Hepatocyte (in vitro differentiated cells): ENCODE measurements at regions not wholly inside any gene's neighbourhood (a gene's known extent, or its start where the extent isn't known, plus 50 kb on each side); places are given as distances from the start of the nearest gene placed in this dataset.

Experiments
- DNase-seq: peaks from one replicate; pipeline ENCODE4 v3.0.0-alpha.2; 2016; ENCODE audit warnings: low spot score
- H2AFZ ChIP-seq: fragments of 200-600 bp; sonication (generic); 2 replicates; pipeline ENCODE4 v1.6.0; 2016; ENCODE audit warnings: antibody characterized with exemption, mild to moderate bottlenecking
- H3K27ac ChIP-seq: fragments of 200-600 bp; sonication (generic); 2 replicates; pipeline ENCODE4 v1.5.1; 2016; ENCODE audit warnings: mild to moderate bottlenecking
- H3K27me3 ChIP-seq: fragments of 200-600 bp; sonication (generic); 2 replicates; pipeline ENCODE4 v1.6.1; 2016
- H3K36me3 ChIP-seq: fragments of 200-600 bp; sonication (generic); replicated peaks from 2 replicates; pipeline ENCODE4 v1.5.1; 2016; ENCODE audit warnings: low read depth; ENCODE audit not compliant: insufficient read depth
- H3K4me1 ChIP-seq: fragments of 200-600 bp; sonication (generic); 2 replicates; pipeline ENCODE4 v1.5.1; 2016; ENCODE audit warnings: mild to moderate bottlenecking, moderate library complexity; ENCODE audit not compliant: insufficient read depth
- H3K4me2 ChIP-seq: fragments of 200-600 bp; sonication (generic); 2 replicates; pipeline ENCODE4 v1.6.0; 2016
- H3K4me3 ChIP-seq: fragments of 200-600 bp; sonication (generic); 2 replicates; pipeline ENCODE4 v1.5.1; 2016; ENCODE audit warnings: mild to moderate bottlenecking
- H3K79me2 ChIP-seq: fragments of 200-600 bp; sonication (generic); 2 replicates; pipeline ENCODE4 v1.6.0; 2017; ENCODE audit warnings: mild to moderate bottlenecking
- H3K9me2 ChIP-seq: fragments of 200-600 bp; sonication (generic); replicated peaks from 2 replicates; pipeline ENCODE4 v1.6.0; 2017; ENCODE audit warnings: mild to moderate bottlenecking; ENCODE audit not compliant: insufficient read depth
- H3K9me3 ChIP-seq: fragments of 200-600 bp; sonication (generic); 2 replicates; pipeline ENCODE4 v1.5.1; 2016; ENCODE audit warnings: low read depth, mild to moderate bottlenecking
- H4K20me1 ChIP-seq: fragments of 200-600 bp; sonication (generic); 2 replicates; pipeline ENCODE4 v1.6.0; 2016; ENCODE audit warnings: mild to moderate bottlenecking; ENCODE audit not compliant: insufficient read depth, poor library complexity, severe bottlenecking
- EZH2 ChIP-seq: fragments of 200-600 bp; sonication (generic); IDR thresholded peaks from 2 replicates; pipeline ENCODE4 v1.6.1; 2016; ENCODE audit warnings: antibody characterized with exemption, mild to moderate bottlenecking, borderline replicate concordance
- EZH2phosphoT487 ChIP-seq: fragments of 200-600 bp; sonication (generic); IDR thresholded peaks from one replicate; pipeline ENCODE4 v1.6.1; 2018; ENCODE audit warnings: antibody characterized with exemption, mild to moderate bottlenecking, low read depth, moderate library complexity; ENCODE audit not compliant: unreplicated experiment, severe bottlenecking
- whole genome bisulfite sequencing: methylation state at CpG from one replicate; pipeline ENCODE4 v1.1.6; 2016; ENCODE audit warnings: low lambda C conversion rate; ENCODE audit errors: missing lambda C conversion rate; 5-methylcytosine and 5-hydroxymethylcytosine counted together
- TF ChIP-seq, protein P1 (sequence below): fragments of 200-600 bp; sonication (generic); IDR thresholded peaks from 2 replicates; pipeline ENCODE4 v1.5.1; 2016; ENCODE audit warnings: antibody characterized with exemption, mild to moderate bottlenecking; ENCODE audit not compliant: poor library complexity

DNA sequence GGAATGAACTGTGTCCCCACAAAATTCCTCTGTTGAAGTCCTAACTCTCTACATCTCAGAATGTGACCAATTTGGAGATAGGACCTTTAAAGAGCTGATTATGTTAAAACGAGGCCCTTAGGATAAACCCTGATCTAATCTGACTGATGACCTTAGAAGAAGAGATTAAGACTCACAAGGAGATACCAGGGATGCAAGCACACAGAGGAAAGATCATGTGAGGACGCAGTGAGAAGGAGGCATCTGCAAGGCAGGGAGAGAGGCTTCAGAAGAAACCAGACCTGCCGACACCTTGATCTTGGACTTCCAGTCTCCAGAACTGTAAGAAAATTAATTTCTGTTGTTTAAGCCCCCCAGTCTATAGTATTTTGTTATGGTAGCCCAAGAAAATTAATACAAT lies 94.9 kb upstream of the ZNF800 start:
- 68% methylated on average over 3 of the region's 3 CpGs for WGBS
- Histone ChIP-seq H3K79me2 (no peaks in the 10 kb centered on the region), H3K4me2 (no peak overlapping the region), H3K36me3 (no peaks in the 10 kb centered on the region), H2AFZ (no peak overlapping the region), H4K20me1 (no peaks in the 10 kb centered on the region), H3K4me1 (no peaks in the 10 kb centered on the region), H3K27ac (no peak overlapping the region), H3K4me3 (no peak overlapping the region), H3K9me3 (no peaks in the 10 kb centered on the region), H3K9me2 (no peaks in the 10 kb centered on the region), H3K27me3 (no peaks in the 10 kb centered on the region)
- DNase-seq: no peak
- TF ChIP-seq EZH2phosphoT487 (no peak), EZH2 (no peak)
- TF ChIP-seq, protein P1, sequence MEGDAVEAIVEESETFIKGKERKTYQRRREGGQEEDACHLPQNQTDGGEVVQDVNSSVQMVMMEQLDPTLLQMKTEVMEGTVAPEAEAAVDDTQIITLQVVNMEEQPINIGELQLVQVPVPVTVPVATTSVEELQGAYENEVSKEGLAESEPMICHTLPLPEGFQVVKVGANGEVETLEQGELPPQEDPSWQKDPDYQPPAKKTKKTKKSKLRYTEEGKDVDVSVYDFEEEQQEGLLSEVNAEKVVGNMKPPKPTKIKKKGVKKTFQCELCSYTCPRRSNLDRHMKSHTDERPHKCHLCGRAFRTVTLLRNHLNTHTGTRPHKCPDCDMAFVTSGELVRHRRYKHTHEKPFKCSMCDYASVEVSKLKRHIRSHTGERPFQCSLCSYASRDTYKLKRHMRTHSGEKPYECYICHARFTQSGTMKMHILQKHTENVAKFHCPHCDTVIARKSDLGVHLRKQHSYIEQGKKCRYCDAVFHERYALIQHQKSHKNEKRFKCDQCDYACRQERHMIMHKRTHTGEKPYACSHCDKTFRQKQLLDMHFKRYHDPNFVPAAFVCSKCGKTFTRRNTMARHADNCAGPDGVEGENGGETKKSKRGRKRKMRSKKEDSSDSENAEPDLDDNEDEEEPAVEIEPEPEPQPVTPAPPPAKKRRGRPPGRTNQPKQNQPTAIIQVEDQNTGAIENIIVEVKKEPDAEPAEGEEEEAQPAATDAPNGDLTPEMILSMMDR: no peak

DNA sequence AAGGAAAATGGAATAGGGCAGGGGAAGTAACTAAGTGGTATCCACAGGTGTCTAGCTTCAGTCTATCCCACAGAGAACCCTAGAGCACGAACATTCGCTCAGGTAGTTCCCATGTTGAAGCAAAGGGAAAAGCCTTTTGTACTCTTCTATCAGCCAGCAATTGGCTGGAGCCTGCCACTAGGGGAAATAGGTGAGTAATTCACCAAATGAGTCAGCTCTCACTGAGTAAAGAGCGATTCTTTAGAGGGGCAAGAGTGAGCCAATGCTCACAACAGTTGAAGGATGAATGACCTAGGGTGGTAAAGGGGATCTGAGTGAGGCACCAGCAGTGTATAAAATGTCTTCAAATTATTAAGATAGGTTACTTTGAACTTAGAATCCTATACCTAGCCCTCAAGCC lies 94.1 kb upstream of the ZNF800 start:
- H3K27me3 ChIP-seq: no peaks in the 10 kb centered on the region
- no peak overlapping the region for H2AFZ ChIP-seq
- H3K4me3 ChIP-seq: no peak overlapping the region
- no peak overlapping the region for H3K4me2 ChIP-seq
- H3K79me2 ChIP-seq: no peaks in the 10 kb centered on the region
- TF ChIP-seq EZH2 (no peak), EZH2phosphoT487 (no peak)
- TF ChIP-seq, protein P1: no peak
- H3K9me3 ChIP-seq: no peaks in the 10 kb centered on the region
- no peaks in the 10 kb centered on the region for H3K4me1 ChIP-seq
- DNase-seq: no peak
- WGBS: 52% methylated on average over 3 of the region's 3 CpGs
- no peaks in the 10 kb centered on the region for H3K9me2 ChIP-seq
- no peak overlapping the region for H3K27ac ChIP-seq
- no peaks in the 10 kb centered on the region for H4K20me1 ChIP-seq
- H3K36me3 ChIP-seq: no peaks in the 10 kb centered on the region

DNA sequence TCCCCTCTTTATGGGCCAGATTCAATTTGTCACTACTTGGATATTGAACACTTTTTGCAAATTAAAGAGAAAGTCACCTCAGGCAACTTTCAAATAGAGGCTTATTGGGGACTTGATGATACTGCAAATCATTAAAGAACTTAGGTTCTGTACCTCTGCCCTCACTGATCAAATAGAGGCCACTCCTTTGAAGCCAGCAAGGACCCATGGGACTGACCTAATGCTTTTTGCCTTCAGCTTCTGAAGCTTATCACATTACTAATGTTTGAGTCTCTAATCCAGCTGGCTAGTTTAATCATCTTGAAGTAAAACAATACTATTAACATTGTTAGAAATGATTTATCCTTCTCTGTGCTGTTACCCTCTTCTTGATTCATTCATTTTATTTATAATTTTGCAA lies 93.0 kb upstream of the ZNF800 start:
- no peaks in the 10 kb centered on the region for H3K9me3 ChIP-seq
- TF ChIP-seq EZH2phosphoT487: no peak
- TF ChIP-seq, protein P1: no peak
- TF ChIP-seq EZH2: no peak
- no peak overlapping the region for H2AFZ ChIP-seq
- H3K27me3 ChIP-seq: no peaks in the 10 kb centered on the region
- no peaks in the 10 kb centered on the region for H3K9me2 ChIP-seq
- H4K20me1 ChIP-seq: no peaks in the 10 kb centered on the region
- no peak overlapping the region for H3K27ac ChIP-seq
- DNase-seq: no peak
- H3K4me2 ChIP-seq: no peak overlapping the region
- H3K4me3 ChIP-seq: no peak overlapping the region
- H3K36me3 ChIP-seq: no peaks in the 10 kb centered on the region
- no peaks in the 10 kb centered on the region for H3K4me1 ChIP-seq
- no peaks in the 10 kb centered on the region for H3K79me2 ChIP-seq

DNA sequence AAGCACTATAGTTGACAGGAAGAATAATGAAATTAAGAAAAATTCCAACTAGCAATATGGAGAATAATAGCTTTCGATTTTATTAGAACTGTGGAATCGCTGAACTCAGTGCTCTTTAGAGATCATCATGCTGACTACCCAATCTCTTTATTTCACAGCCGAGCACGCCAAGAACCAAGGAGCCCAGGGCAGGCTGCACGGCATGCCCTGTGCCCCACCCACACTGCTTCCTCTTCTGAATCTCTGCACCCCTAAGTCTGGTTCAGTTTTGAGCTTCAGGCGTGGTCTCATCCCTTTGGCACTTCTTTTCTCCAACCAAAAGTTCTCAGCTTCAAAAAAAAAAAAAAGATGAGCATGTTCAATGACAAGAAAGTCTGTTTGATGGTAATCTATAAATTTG lies 92.4 kb upstream of the ZNF800 start:
- Histone ChIP-seq H3K9me2 (no peaks in the 10 kb centered on the region), H3K4me3 (no peak overlapping the region), H3K79me2 (no peaks in the 10 kb centered on the region), H3K4me1 (no peaks in the 10 kb centered on the region), H2AFZ (no peak overlapping the region), H3K27me3 (no peaks in the 10 kb centered on the region), H3K9me3 (no peaks in the 10 kb centered on the region), H4K20me1 (no peaks in the 10 kb centered on the region), H3K27ac (no peak overlapping the region), H3K36me3 (no peaks in the 10 kb centered on the region), H3K4me2 (no peak overlapping the region)
- TF ChIP-seq, protein P1: no peak
- no peak for TF ChIP-seq EZH2phosphoT487
- TF ChIP-seq EZH2: no peak
- DNase-seq: no peak
- WGBS: 71% methylated on average over 6 of the region's 6 CpGs
